ENCODE measurements at regions not wholly inside any gene's neighbourhood (a gene's known extent, or its start where the extent isn't known, plus 50 kb on each side); places are given as distances from the start of the nearest gene placed in this dataset.

GRCh38 chr13:58594747-58595600 is 963.4 kb downstream of the PCDH17 start:
- TF ChIP-seq CTCF (IDR thresholded peaks at IDR 0.05) = no peak
- TF ChIP-seq POLR2A (IDR thresholded peaks at IDR 0.05) = no peak

All from Peyer's patch (tissue), 4 donors.